ENCODE measurements at regions not wholly inside any gene's neighbourhood (a gene's known extent, or its start where the extent isn't known, plus 50 kb on each side); places are given as distances from the start of the nearest gene placed in this dataset.
"Not testable (repeated sequence)": the region's sequence is repeated elsewhere in the genome, so short reads cannot be mapped to it uniquely, and the experiment has no call there.

- FAIRE-seq = peak; percentile 82
- peak; percentile 17 for TF ChIP-seq CTCF (IDR thresholded peaks at IDR 0.05; ENCODE audit: insufficient read depth, missing control alignments)
- DNase-seq (ENCODE audit: insufficient read length, low spot score) = no peak
Measured at GRCh38 chr3:152910211-152910610, 75.3 kb downstream of the P2RY1 start.

- DNase-seq (ENCODE audit: insufficient read length, low spot score) = no peak
- FAIRE-seq = no peak
- no peak for TF ChIP-seq CTCF (IDR thresholded peaks at IDR 0.05; ENCODE audit: insufficient read depth, missing control alignments)
Measured at GRCh38 chr3:152910966-152911365, 76.0 kb downstream of the P2RY1 start.

- FAIRE-seq; DNase-seq (ENCODE audit: insufficient read length, low spot score): not testable (repeated sequence)
Measured at GRCh38 chr3:152914743-152915142, 79.8 kb downstream of the P2RY1 start.

GRCh38 chr3:152915695-152916094 lies 80.8 kb downstream of the P2RY1 start:
- DNase-seq (ENCODE audit: insufficient read length, low spot score) = no peak

GRCh38 chr3:152916753-152917279 lies 81.9 kb downstream of the P2RY1 start:
- no peak for TF ChIP-seq CTCF (IDR thresholded peaks at IDR 0.05; ENCODE audit: insufficient read depth, missing control alignments)
- DNase-seq (ENCODE audit: insufficient read length, low spot score) (no peak), FAIRE-seq (no peak)

More at GRCh38 chr3:152915695-152916094, 80.8 kb downstream of the P2RY1 start:
- no peak for TF ChIP-seq CTCF (IDR thresholded peaks at IDR 0.05; ENCODE audit: insufficient read depth, missing control alignments)
- no peak for FAIRE-seq

GRCh38 chr3:152921351-152921750 lies 86.4 kb downstream of the P2RY1 start:
- FAIRE-seq = no peak

GRCh38 chr3:152922554-152922953 lies 87.6 kb downstream of the P2RY1 start:
- FAIRE-seq = no peak
- TF ChIP-seq CTCF (IDR thresholded peaks at IDR 0.05; ENCODE audit: insufficient read depth, missing control alignments) = no peak
- DNase-seq (ENCODE audit: insufficient read length, low spot score) = no peak

More at GRCh38 chr3:152921351-152921750, 86.4 kb downstream of the P2RY1 start:
- TF ChIP-seq CTCF (IDR thresholded peaks at IDR 0.05; ENCODE audit: insufficient read depth, missing control alignments) = no peak
- DNase-seq (ENCODE audit: insufficient read length, low spot score) = no peak

- FAIRE-seq (no peak), DNase-seq (ENCODE audit: insufficient read length, low spot score) (no peak)
- TF ChIP-seq CTCF (IDR thresholded peaks at IDR 0.05; ENCODE audit: insufficient read depth, missing control alignments) = no peak
Measured at GRCh38 chr3:152927131-152927530, 92.2 kb downstream of the P2RY1 start.

Data from D721Med (cell line).